Ectodermal cell (in vitro differentiated cells): ENCODE measurements at regions not wholly inside any gene's neighbourhood (a gene's known extent, or its start where the extent isn't known, plus 50 kb on each side); places are given as distances from the start of the nearest gene placed in this dataset.
"Not testable (repeated sequence)": the region's sequence is repeated elsewhere in the genome, so short reads cannot be mapped to it uniquely, and the experiment has no call there.

Experiments
- H3K27ac ChIP-seq: 2 replicates; pipeline ENCODE4 v1.7.0; 2013; ENCODE audit warnings: mild to moderate bottlenecking, low read depth, low read length; ENCODE audit not compliant: insufficient read depth, poor library complexity, severe bottlenecking
- H3K27me3 ChIP-seq: 2 replicates; pipeline ENCODE4 v1.7.0; 2013; ENCODE audit warnings: mild to moderate bottlenecking, low read length; ENCODE audit not compliant: insufficient read depth, control insufficient read depth, poor library complexity, severe bottlenecking
- H3K36me3 ChIP-seq: one replicate; pipeline ENCODE4 v1.7.0; 2013; ENCODE audit warnings: low read length; ENCODE audit not compliant: control insufficient read depth, insufficient read depth
- H3K4me1 ChIP-seq: one replicate; pipeline ENCODE4 v1.7.0; 2013; ENCODE audit warnings: low read length; ENCODE audit not compliant: control insufficient read depth, insufficient read depth
- H3K4me3 ChIP-seq: 2 replicates; pipeline ENCODE4 v1.7.0; 2013; ENCODE audit warnings: low read depth, low read length, control low read depth; ENCODE audit not compliant: insufficient read depth
- H3K9me3 ChIP-seq: 2 replicates; pipeline ENCODE4 v1.7.0; 2013; ENCODE audit warnings: mild to moderate bottlenecking, low read length, moderate library complexity; ENCODE audit not compliant: control insufficient read depth
- WGBS, 2 experiments: methylation state at CpG; one replicate each; pipeline ENCODE4 v1.1.7; 2013; ENCODE audit warnings: missing lambda C conversion rate in 2 of 2; 5-methylcytosine and 5-hydroxymethylcytosine counted together

- Histone ChIP-seq H3K9me3 (no peaks in the 10 kb centered on the region), H3K27ac (no peak overlapping the region), H3K36me3 (no peaks in the 10 kb centered on the region), H3K4me3 (no peak overlapping the region), H3K4me1 (no peaks in the 10 kb centered on the region), H3K27me3 (no peaks in the 10 kb centered on the region)
- 96 to 97% methylated on average over 4 of the region's 4 CpGs for WGBS, 2 experiments
Measured at GRCh38 chr7:142638581-142638980, 110.7 kb upstream of the PRSS1 start.

- Histone ChIP-seq H3K36me3 (no peaks in the 10 kb centered on the region), H3K27me3 (peaks cover 2% of the 10 kb centered on the region), H3K27ac (no peak overlapping the region), H3K4me3 (no peak overlapping the region), H3K4me1 (no peaks in the 10 kb centered on the region), H3K9me3 (no peaks in the 10 kb centered on the region)
- WGBS, 2 experiments: 92 to 94% methylated on average over 5 of the region's 5 CpGs
Measured at GRCh38 chr7:142637240-142637639, 112.0 kb upstream of the PRSS1 start.

- Histone ChIP-seq H3K9me3 (no peaks in the 10 kb centered on the region), H3K4me1 (no peaks in the 10 kb centered on the region), H3K36me3 (no peaks in the 10 kb centered on the region), H3K27ac (no peak overlapping the region), H3K27me3 (peaks cover 7% of the 10 kb centered on the region), H3K4me3 (no peak overlapping the region)
- WGBS, 2 experiments: 89 to 94% methylated on average over 6 of the region's 6 CpGs
Measured at GRCh38 chr7:142636751-142637150, 112.5 kb upstream of the PRSS1 start.

- not testable (repeated sequence) for H3K4me3 ChIP-seq, H3K4me1 ChIP-seq, H3K27me3 ChIP-seq, H3K36me3 ChIP-seq, H3K9me3 ChIP-seq, H3K27ac ChIP-seq
- WGBS, 2 experiments: 96 to 99% methylated on average over 3 of the region's 3 CpGs
Measured at GRCh38 chr7:142636107-142636506, 113.2 kb upstream of the PRSS1 start.

- Histone ChIP-seq H3K4me3 (no peak overlapping the region), H3K9me3 (no peaks in the 10 kb centered on the region), H3K4me1 (no peaks in the 10 kb centered on the region), H3K36me3 (no peaks in the 10 kb centered on the region), H3K27me3 (peaks cover 8% of the 10 kb centered on the region), H3K27ac (no peak overlapping the region)
- 34 to 38% methylated on average over 13 to 15 of the region's 17 CpGs for WGBS, 2 experiments
Measured at GRCh38 chr7:142632271-142633134, 116.8 kb upstream of the PRSS1 start.

GRCh38 chr7:142629588-142630260 is 119.5 kb upstream of the PRSS1 start:
- H3K4me3 ChIP-seq: no peak overlapping the region
- H3K4me1 ChIP-seq: no peaks in the 10 kb centered on the region
- H3K9me3 ChIP-seq: no peaks in the 10 kb centered on the region
- H3K27ac ChIP-seq: no peak overlapping the region
- no peaks in the 10 kb centered on the region for H3K36me3 ChIP-seq
- peaks cover 8% of the 10 kb centered on the region for H3K27me3 ChIP-seq
- WGBS, 2 experiments: 91% methylated on average over 15 of the region's 15 CpGs

- 90% methylated on average over 1 of the region's 1 CpG; no CpG with 5 or more reads in 1 of the 2 experiments for WGBS, 2 experiments
- no peak overlapping the region for H3K4me3 ChIP-seq
- H3K9me3 ChIP-seq: no peaks in the 10 kb centered on the region
Measured at GRCh38 chr7:142628945-142629344, 120.3 kb upstream of the PRSS1 start.

GRCh38 chr7:142627223-142627622 is 122.0 kb upstream of the PRSS1 start:
- H3K36me3 ChIP-seq, H3K9me3 ChIP-seq, H3K27ac ChIP-seq, H3K4me1 ChIP-seq, H3K4me3 ChIP-seq, H3K27me3 ChIP-seq: not testable (repeated sequence)
- WGBS, 2 experiments: 92 to 93% methylated on average over 11 of the region's 11 CpGs

More at GRCh38 chr7:142628945-142629344, 120.3 kb upstream of the PRSS1 start:
- Histone ChIP-seq H3K27ac (no peak overlapping the region), H3K27me3 (peaks cover 8% of the 10 kb centered on the region), H3K36me3 (no peaks in the 10 kb centered on the region), H3K4me1 (no peaks in the 10 kb centered on the region)

GRCh38 chr7:142626420-142627035 is 122.7 kb upstream of the PRSS1 start:
- 73 to 76% methylated on average over 12 of the region's 12 CpGs for WGBS, 2 experiments
- H3K27ac ChIP-seq: no peak overlapping the region
- no peaks in the 10 kb centered on the region for H3K27me3 ChIP-seq

GRCh38 chr7:142625216-142625615 is 124.1 kb upstream of the PRSS1 start:
- H3K27ac ChIP-seq, H3K36me3 ChIP-seq, H3K4me1 ChIP-seq, H3K27me3 ChIP-seq, H3K9me3 ChIP-seq, H3K4me3 ChIP-seq: not testable (repeated sequence)
- WGBS, 2 experiments: 100% methylated on average over 1 of the region's 2 CpGs; no CpG with 5 or more reads in 1 of the 2 experiments

More at GRCh38 chr7:142626420-142627035, 122.7 kb upstream of the PRSS1 start:
- Histone ChIP-seq H3K9me3 (no peaks in the 10 kb centered on the region), H3K4me1 (no peaks in the 10 kb centered on the region), H3K36me3 (no peaks in the 10 kb centered on the region), H3K4me3 (no peak overlapping the region)
